BE2C (cell line): ENCODE measurements at regions not wholly inside any gene's neighbourhood (a gene's known extent, or its start where the extent isn't known, plus 50 kb on each side); places are given as distances from the start of the nearest gene placed in this dataset.

Experiments used
- DNase-seq: peaks from one replicate; pipeline ENCODE4 v3.0.0-alpha.2; 2020
- H3K27me3 ChIP-seq: fragments of 250-450 bp; sonication (Bioruptor Pico); 2 replicates; pipeline ENCODE4 v1.5.1; 2020; ENCODE audit warnings: mild to moderate bottlenecking
- H3K36me3 ChIP-seq: fragments of 250-450 bp; sonication (Bioruptor Pico); 2 replicates; pipeline ENCODE4 v1.5.1; 2020; ENCODE audit warnings: mild to moderate bottlenecking
- H3K4me1 ChIP-seq: fragments of 250-450 bp; sonication (Bioruptor Pico); 2 replicates; pipeline ENCODE4 v1.5.1; 2020
- H3K4me3 ChIP-seq: 2 replicates; pipeline ENCODE4 v1.5.1; 2011; ENCODE audit warnings: low read depth, low read length
- H3K9me3 ChIP-seq: fragments of 250-450 bp; sonication (Bioruptor Pico); 2 replicates; pipeline ENCODE4 v1.5.1; 2020
- CTCF ChIP-seq: IDR thresholded peaks from 2 replicates; pipeline ENCODE4 v1.5.1; 2012; ENCODE audit warnings: mild to moderate bottlenecking, low read depth, low read length

DNA sequence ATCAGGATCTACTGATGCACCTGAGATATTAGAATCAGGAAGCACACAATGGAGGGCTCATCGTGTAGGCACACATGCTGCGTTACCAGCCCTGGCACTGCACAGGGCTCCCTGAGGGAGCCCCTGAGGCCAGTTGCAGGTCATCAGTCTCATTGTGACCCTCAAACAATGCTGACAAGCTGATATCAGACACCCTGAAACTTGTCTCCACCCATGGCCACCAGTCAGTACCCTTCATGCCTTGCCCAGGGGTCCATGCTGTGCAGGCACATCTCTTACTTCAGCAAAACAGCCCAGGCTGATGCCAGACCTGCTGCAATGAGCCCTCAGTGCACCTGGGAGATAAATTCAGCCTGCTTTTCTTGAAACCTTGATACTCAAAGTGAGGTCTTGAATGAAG, 59.5 kb upstream of the SLC6A11 start:
- H3K4me1 ChIP-seq, result no peaks in the 10 kb centered on the region
- H3K27me3 ChIP-seq, result 0 out of 2 replicates have a peak, but pooled peaks cover 3% of the 10 kb centered on the region
- no peaks in the 10 kb centered on the region for H3K36me3 ChIP-seq
- no peak for DNase-seq
- TF ChIP-seq CTCF, result no peak
- H3K4me3 ChIP-seq, result no peak overlapping the region
- H3K9me3 ChIP-seq, result no peaks in the 10 kb centered on the region

DNA sequence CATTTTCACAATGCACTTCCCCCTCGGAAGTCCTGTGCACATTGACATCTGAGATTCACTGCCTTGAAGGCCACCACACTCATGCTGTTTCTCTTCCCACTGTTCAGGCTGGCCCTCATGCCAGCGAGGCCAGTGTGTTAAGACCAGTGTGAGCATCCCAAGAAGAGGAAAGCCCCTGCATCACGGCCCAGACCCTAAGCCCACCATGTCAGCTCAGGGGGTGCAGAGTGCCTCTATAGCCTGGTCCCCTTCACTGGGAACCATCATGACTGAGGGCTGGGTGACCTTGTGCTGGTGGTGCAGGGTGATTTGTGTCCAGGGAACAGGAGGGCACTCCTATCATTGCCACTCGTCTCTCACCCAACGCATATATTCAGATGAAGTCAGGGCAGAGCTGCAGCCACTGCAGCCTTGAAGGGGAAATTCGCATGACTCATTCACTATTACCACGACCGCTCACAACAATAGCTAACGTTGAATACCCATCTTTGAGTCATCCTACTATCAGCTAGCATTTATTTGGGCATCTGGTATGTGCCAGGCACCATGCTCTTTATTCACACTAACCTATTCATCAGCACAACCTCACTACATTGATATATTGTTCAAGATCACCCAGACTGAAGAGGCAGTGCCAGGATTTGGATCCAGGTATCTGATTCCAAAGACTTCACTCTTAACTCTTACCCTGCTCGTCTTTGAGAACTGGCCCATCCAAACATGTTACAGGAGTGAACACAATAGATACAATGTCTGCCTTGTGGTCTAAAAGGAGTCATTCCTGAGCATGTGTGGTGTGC, 58.8 kb upstream of the SLC6A11 start:
- Histone ChIP-seq H3K27me3 (0 out of 2 replicates have a peak, but pooled peaks cover 3% of the 10 kb centered on the region), H3K4me1 (no peaks in the 10 kb centered on the region), H3K4me3 (no peak overlapping the region), H3K36me3 (no peaks in the 10 kb centered on the region), H3K9me3 (no peaks in the 10 kb centered on the region)
- TF ChIP-seq CTCF, result no peak
- no peak for DNase-seq

GRCh38 chr3:10757821-10758130, 58.3 kb upstream of the SLC6A11 start:
- no peaks in the 10 kb centered on the region for H3K4me1 ChIP-seq
- 0 out of 2 replicates have a peak, but pooled peaks cover 3% of the 10 kb centered on the region for H3K27me3 ChIP-seq
- H3K9me3 ChIP-seq, result no peaks in the 10 kb centered on the region
- no peak overlapping the region for H3K4me3 ChIP-seq
- no peak for TF ChIP-seq CTCF
- no peak for DNase-seq
- H3K36me3 ChIP-seq, result no peaks in the 10 kb centered on the region

- peak; percentile 37 for TF ChIP-seq CTCF
- H3K36me3 ChIP-seq, result no peaks in the 10 kb centered on the region
- H3K9me3 ChIP-seq, result no peaks in the 10 kb centered on the region
- peak; percentile 50 for DNase-seq
- no peaks in the 10 kb centered on the region for H3K4me1 ChIP-seq
- no peak overlapping the region for H3K4me3 ChIP-seq
- H3K27me3 ChIP-seq, result 0 out of 2 replicates have a peak, but pooled peaks cover 3% of the 10 kb centered on the region
These were observed 57.6 kb upstream of the SLC6A11 start for GRCh38 chr3:10758304-10759037.

GRCh38 chr3:10759495-10759894, 56.5 kb upstream of the SLC6A11 start:
- Histone ChIP-seq H3K36me3 (no peaks in the 10 kb centered on the region), H3K4me3 (no peak overlapping the region), H3K9me3 (no peaks in the 10 kb centered on the region), H3K4me1 (no peaks in the 10 kb centered on the region), H3K27me3 (no peaks in the 10 kb centered on the region)
- no peak for TF ChIP-seq CTCF
- no peak for DNase-seq

DNA sequence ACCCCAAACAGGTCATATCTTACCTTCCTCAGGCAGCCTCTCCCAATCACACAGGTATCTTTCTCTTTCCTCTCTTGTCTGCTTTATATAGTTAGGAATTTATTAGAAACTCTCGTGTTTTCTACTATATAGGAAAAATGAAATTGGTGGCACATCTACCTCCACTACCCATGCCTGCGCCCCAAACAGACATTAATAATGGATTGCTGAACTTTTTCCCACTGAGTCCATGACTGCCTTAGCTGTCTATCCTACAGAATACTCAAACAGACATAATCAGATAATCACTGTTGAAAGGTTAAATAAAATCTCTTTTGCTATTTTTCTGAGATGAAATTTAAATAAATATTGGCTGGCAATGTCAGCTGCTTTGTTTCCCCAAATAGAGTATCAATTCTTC, 55.8 kb upstream of the SLC6A11 start:
- no peak for DNase-seq
- Histone ChIP-seq H3K9me3 (no peaks in the 10 kb centered on the region), H3K27me3 (no peaks in the 10 kb centered on the region), H3K4me3 (no peak overlapping the region), H3K4me1 (no peaks in the 10 kb centered on the region), H3K36me3 (no peaks in the 10 kb centered on the region)
- TF ChIP-seq CTCF, result no peak
